ENCODE measurements at regions not wholly inside any gene's neighbourhood (a gene's known extent, or its start where the extent isn't known, plus 50 kb on each side); places are given as distances from the start of the nearest gene placed in this dataset.
A peak's percentile ranks its signal among the peaks of the same experiment; 100 is the strongest.

GRCh38 chr2:18749912-18750526 lies 160.7 kb upstream of the NT5C1B start:
- ATAC-seq, result peak in 2 of 8 donors; percentile 37 to 38
- Histone ChIP-seq H3K27me3 (no peaks in the 10 kb centered on the region), H3K27ac (no peak overlapping the region), H3K36me3 (no peaks in the 10 kb centered on the region), H3K9me3 (no peaks in the 10 kb centered on the region), H3K4me1 (peaks cover 0 to 15% (median 0%) of the 10 kb centered on the region in 9 donors), H3K4me3 (no peak overlapping the region)
- intact Hi-C loops (cut with DNase I), result loop anchor here (2.0 to 10.0 kb wide), 11 partner anchors 235 to 1115 kb away; partner anchors contain the start of gene OSR1 (in 1 of the 10)
- TF ChIP-seq, protein P1, sequence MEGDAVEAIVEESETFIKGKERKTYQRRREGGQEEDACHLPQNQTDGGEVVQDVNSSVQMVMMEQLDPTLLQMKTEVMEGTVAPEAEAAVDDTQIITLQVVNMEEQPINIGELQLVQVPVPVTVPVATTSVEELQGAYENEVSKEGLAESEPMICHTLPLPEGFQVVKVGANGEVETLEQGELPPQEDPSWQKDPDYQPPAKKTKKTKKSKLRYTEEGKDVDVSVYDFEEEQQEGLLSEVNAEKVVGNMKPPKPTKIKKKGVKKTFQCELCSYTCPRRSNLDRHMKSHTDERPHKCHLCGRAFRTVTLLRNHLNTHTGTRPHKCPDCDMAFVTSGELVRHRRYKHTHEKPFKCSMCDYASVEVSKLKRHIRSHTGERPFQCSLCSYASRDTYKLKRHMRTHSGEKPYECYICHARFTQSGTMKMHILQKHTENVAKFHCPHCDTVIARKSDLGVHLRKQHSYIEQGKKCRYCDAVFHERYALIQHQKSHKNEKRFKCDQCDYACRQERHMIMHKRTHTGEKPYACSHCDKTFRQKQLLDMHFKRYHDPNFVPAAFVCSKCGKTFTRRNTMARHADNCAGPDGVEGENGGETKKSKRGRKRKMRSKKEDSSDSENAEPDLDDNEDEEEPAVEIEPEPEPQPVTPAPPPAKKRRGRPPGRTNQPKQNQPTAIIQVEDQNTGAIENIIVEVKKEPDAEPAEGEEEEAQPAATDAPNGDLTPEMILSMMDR (IDR thresholded peaks at IDR 0.05), result peak; percentile 55 to 87 (median 80)
- DNase-seq, result peak in 1 of 2 donors; percentile 67
- 1 to 4% methylated on average over 2 of the region's 2 CpGs for WGBS, 2 donors

DNA sequence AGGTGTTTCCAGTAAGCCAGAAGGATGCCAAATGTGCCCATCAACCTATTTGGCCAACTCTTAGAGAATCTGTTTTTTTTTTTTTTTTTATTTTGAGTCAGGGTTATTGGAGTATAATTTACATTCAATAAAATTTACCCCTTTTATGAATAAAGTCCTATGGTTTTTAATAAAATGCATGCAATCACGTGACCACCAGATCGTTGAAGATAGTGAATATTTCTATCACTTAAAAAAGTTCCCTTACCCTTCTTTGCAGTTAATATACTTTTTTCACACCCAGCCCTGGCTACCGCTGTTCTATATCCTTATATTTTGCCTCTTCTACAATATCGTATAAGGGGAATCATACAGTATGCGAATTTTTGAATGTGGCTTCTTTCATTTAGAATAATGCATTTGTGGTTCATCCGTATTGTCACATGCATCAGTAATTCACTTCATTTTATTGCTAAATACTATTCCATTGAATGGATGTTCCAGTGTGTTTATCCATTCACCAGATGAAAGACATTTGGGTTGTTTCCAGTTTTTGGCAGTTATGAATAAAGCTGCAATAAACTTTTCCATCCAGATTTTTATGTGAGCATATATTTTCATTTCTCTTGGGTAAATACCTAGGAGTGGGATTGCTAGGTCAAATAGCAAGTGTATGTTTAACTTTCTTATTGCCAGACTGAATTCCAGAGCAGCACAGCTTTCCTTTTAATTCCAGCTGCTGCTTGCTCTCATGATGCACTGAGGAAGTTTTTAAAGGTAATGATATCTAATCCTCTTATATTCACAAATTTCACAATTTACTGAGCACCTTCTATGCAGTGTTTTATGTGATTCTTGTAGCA lies 156.3 kb upstream of the NT5C1B start:
- no peaks in the 10 kb centered on the region for H3K27me3 ChIP-seq
- intact Hi-C loops (cut with DNase I), result loop anchor here in 7 of 10 donors (5.0 to 10.0 kb wide), 6 partner anchors 239 to 1119 kb away; no protein-coding TSS in a partner anchor
- no peaks in the 10 kb centered on the region for H3K9me3 ChIP-seq
- DNase-seq, result no peak
- no peak for ATAC-seq
- TF ChIP-seq, protein P1 (IDR thresholded peaks at IDR 0.05), result no peak
- WGBS, 2 donors, result 92% methylated on average over 6 of the region's 6 CpGs
- H3K27ac ChIP-seq, result no peak overlapping the region
- H3K4me3 ChIP-seq, result no peak overlapping the region
- no peaks in the 10 kb centered on the region for H3K36me3 ChIP-seq
- peaks cover 0 to 18% (median 4%) of the 10 kb centered on the region in 9 donors for H3K4me1 ChIP-seq

- Histone ChIP-seq H3K27ac (peak overlapping the region in 6 of 10 donors; percentile 9 to 39 (median 26)), H3K27me3 (no peaks in the 10 kb centered on the region), H3K4me3 (no peak overlapping the region), H3K36me3 (no peaks in the 10 kb centered on the region), H3K4me1 (peaks cover 0 to 20% (median 4%) of the 10 kb centered on the region in 9 donors), H3K9me3 (peaks cover 0 to 2% (median 0%) of the 10 kb centered on the region in 11 donors)
- ATAC-seq, result peak; percentile 61 to 88 (median 81)
- DNase-seq, result peak; percentile 15 to 36
- 47 to 60% methylated on average over 12 of the region's 12 CpGs for WGBS, 2 donors
- intact Hi-C loops (cut with DNase I), result loop anchor here (2.0 to 10.0 kb wide), 9 partner anchors 220 to 1123 kb away; no protein-coding TSS in a partner anchor
- TF ChIP-seq, protein P1 (IDR thresholded peaks at IDR 0.05), result peak in 7 of 9 donors; percentile 15 to 55 (median 39)
Measured at GRCh38 chr2:18741895-18742732, 152.7 kb upstream of the NT5C1B start.

GRCh38 chr2:18741191-18741590 lies 151.8 kb upstream of the NT5C1B start:
- Histone ChIP-seq H3K4me3 (no peak overlapping the region), H3K27ac (peak overlapping the region in 5 of 10 donors; percentile 17 to 47 (median 29)), H3K4me1 (peaks cover 0 to 20% (median 4%) of the 10 kb centered on the region in 9 donors), H3K36me3 (no peaks in the 10 kb centered on the region), H3K27me3 (no peaks in the 10 kb centered on the region), H3K9me3 (peaks cover 0 to 5% (median 0%) of the 10 kb centered on the region in 11 donors)
- TF ChIP-seq, protein P1 (IDR thresholded peaks at IDR 0.05), result no peak
- no peak for ATAC-seq
- no peak for DNase-seq
- intact Hi-C loops (cut with DNase I), result loop anchor here (5.0 to 10.0 kb wide), 7 partner anchors 219 to 1124 kb away; no protein-coding TSS in a partner anchor

Data from heart right ventricle (tissue), 16 donors.